ENCODE measurements at regions not wholly inside any gene's neighbourhood (a gene's known extent, or its start where the extent isn't known, plus 50 kb on each side); places are given as distances from the start of the nearest gene placed in this dataset.

DNA sequence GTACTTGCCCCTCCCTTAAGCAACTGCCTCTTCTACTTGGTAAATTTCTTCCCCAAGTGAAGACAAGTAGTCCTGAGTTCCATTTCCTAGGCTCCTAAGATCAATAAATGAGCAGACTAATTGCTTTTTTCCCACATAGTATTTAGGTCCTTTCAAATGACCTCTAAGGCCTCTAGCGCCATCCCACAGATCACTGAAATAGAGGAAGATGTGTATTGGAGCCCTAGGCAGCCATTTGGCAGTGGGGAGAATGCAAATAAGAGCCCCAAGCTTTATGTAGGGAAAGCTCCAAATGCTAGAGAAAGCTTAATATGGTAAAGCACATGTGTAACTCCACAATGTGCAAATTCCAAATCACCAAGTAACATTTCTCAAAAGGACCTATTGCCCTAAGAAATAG is 316.5 kb upstream of the PHF14 start:
- Histone ChIP-seq H3K4me3 (no peak overlapping the region), H3K36me3 (no peaks in the 10 kb centered on the region), H3K4me1 (ENCODE audit: insufficient read depth) (no peaks in the 10 kb centered on the region), H3K27me3 (no peaks in the 10 kb centered on the region), H3K9me3 (no peaks in the 10 kb centered on the region), H3K27ac (no peak overlapping the region)
- DNase-seq: no peak
- intact Hi-C loops (cut with DNase I): no loop called here
- WGBS, 3 donors: 61 to 83% (median 71%) methylated on average over 1 of the region's 1 CpG
- TF ChIP-seq POLR2A (IDR thresholded peaks at IDR 0.05) (no peak), EP300 (IDR thresholded peaks at IDR 0.05) (no peak)
- TF ChIP-seq, protein P1, sequence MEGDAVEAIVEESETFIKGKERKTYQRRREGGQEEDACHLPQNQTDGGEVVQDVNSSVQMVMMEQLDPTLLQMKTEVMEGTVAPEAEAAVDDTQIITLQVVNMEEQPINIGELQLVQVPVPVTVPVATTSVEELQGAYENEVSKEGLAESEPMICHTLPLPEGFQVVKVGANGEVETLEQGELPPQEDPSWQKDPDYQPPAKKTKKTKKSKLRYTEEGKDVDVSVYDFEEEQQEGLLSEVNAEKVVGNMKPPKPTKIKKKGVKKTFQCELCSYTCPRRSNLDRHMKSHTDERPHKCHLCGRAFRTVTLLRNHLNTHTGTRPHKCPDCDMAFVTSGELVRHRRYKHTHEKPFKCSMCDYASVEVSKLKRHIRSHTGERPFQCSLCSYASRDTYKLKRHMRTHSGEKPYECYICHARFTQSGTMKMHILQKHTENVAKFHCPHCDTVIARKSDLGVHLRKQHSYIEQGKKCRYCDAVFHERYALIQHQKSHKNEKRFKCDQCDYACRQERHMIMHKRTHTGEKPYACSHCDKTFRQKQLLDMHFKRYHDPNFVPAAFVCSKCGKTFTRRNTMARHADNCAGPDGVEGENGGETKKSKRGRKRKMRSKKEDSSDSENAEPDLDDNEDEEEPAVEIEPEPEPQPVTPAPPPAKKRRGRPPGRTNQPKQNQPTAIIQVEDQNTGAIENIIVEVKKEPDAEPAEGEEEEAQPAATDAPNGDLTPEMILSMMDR (IDR thresholded peaks at IDR 0.05): no peak

DNA sequence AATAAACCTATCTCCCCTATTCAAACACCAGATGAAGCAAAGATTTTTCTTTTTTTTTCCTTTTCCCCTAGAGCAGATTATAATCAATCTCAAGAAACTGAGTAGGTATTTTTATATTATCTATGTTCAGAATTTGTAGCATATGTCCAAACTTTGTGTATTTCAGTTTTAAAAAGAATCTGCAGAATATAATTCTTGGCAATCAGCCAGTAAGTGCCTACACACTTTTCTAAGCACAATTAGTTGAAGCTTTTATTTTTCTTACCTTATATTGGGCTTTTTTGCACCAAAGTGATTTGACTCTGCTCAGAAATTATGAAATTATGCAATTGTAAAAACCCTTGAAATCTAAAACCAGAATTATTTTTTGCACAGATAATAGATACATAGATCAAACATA is 315.8 kb upstream of the PHF14 start:
- intact Hi-C loops (cut with DNase I): no loop called here

DNA sequence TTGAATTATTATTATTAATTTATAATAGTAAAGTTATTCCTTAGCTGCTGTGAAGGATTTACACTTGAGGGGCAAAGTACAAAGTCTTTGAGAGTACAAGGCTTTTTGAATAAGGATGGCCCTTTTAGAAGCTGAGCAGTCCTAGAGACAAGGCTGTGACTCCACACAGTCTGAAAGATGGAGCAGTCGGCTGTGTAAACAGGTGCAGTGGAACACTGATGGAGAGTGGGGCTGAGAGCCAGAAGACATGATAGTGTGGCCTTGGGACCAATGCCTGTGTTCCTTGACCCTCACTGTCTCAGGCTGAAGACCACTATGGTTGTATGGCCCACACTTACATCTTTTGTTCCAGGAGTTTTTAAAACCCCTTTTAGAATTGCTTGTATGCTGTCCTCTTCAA is 311.2 kb upstream of the PHF14 start:
- no peaks in the 10 kb centered on the region for H3K4me1 ChIP-seq (ENCODE audit: insufficient read depth)
- no peak overlapping the region for H3K4me3 ChIP-seq
- no peaks in the 10 kb centered on the region for H3K36me3 ChIP-seq
- TF ChIP-seq EP300 (IDR thresholded peaks at IDR 0.05): no peak
- TF ChIP-seq, protein P1 (IDR thresholded peaks at IDR 0.05): no peak
- no peak for TF ChIP-seq POLR2A (IDR thresholded peaks at IDR 0.05)
- no peak for DNase-seq
- H3K27ac ChIP-seq: no peak overlapping the region
- no peaks in the 10 kb centered on the region for H3K27me3 ChIP-seq
- H3K9me3 ChIP-seq: no peaks in the 10 kb centered on the region
- intact Hi-C loops (cut with DNase I): no loop called here
- 10 to 33% (median 19%) methylated on average over 1 of the region's 1 CpG for WGBS, 3 donors

More for the DNA sequence above, 315.8 kb upstream of the PHF14 start:
- Histone ChIP-seq H3K27ac (no peak overlapping the region), H3K4me3 (no peak overlapping the region), H3K9me3 (no peaks in the 10 kb centered on the region), H3K36me3 (no peaks in the 10 kb centered on the region), H3K27me3 (no peaks in the 10 kb centered on the region), H3K4me1 (ENCODE audit: insufficient read depth) (no peaks in the 10 kb centered on the region)
- no peak for DNase-seq
- TF ChIP-seq, protein P1 (IDR thresholded peaks at IDR 0.05): no peak
- TF ChIP-seq POLR2A (IDR thresholded peaks at IDR 0.05): no peak
- TF ChIP-seq EP300 (IDR thresholded peaks at IDR 0.05): no peak

DNA sequence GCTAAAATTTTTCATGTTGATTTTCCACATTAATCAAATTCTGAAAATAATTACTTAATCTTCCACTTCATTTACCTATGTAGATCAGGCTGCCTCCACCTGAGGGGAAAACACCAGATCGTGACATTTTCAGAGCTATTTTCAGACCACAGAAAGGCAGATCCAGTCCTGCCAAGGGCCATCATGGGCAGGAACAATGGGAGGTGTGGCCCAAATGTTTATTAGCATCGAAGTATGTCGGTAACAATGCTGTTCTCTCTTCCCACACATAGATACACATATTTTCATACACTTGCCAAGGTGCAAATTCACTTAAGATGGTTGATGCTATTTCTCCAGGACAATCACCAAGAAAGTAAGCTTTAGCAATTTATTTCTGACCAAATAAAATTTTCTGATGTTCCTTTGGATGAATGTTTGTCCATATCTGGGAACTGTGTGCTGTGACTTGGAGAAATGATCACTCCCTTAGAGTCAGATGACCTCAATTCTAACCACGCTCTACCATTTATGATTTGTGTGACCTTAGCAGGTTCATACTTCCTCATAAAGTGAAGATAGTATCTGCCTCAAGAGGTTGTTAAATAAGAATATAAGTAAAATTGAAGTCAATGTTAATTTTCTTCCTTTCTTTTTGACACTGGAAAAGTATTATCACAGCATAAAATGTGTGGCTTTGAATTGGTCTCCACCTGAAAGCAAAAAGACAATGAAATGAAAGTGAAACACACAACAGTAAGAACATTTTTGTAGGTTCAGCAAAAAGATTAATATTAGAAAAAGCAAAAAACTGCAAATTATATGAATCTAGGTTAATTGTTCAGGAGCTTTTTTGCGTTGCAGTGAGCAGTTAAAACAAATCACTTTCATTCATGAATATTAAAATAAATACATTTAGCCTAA is 310.4 kb upstream of the PHF14 start:
- DNase-seq: no peak
- WGBS, 3 donors: 63 to 77% (median 70%) methylated on average over 5 of the region's 5 CpGs
- H3K36me3 ChIP-seq: no peaks in the 10 kb centered on the region
- H3K9me3 ChIP-seq: no peaks in the 10 kb centered on the region
- H3K4me1 ChIP-seq (ENCODE audit: insufficient read depth): no peaks in the 10 kb centered on the region
- intact Hi-C loops (cut with DNase I): no loop called here
- no peaks in the 10 kb centered on the region for H3K27me3 ChIP-seq
- TF ChIP-seq POLR2A (IDR thresholded peaks at IDR 0.05): no peak
- TF ChIP-seq, protein P1 (IDR thresholded peaks at IDR 0.05): no peak
- TF ChIP-seq EP300 (IDR thresholded peaks at IDR 0.05): no peak
- no peak overlapping the region for H3K27ac ChIP-seq
- H3K4me3 ChIP-seq: no peak overlapping the region
